OCI-LY1 (cell line): ENCODE measurements at regions not wholly inside any gene's neighbourhood (a gene's known extent, or its start where the extent isn't known, plus 50 kb on each side); places are given as distances from the start of the nearest gene placed in this dataset.

Experiments used
- H2AFZ ChIP-seq: fragments of 200-600 bp; sonication (generic), shearing (Covaris generic); 2 replicates; pipeline ENCODE4 v1.6.0; 2014; ENCODE audit warnings: antibody characterized with exemption, mild to moderate bottlenecking, low read length
- H3F3A ChIP-seq: fragments of 200-600 bp; sonication (generic), shearing (Covaris generic); 2 replicates; pipeline ENCODE4 v1.6.0; 2014; ENCODE audit warnings: mild to moderate bottlenecking, antibody characterized with exemption, low read length, moderate library complexity; ENCODE audit not compliant: insufficient read depth
- H3K27ac ChIP-seq: fragments of 200-600 bp; sonication (generic); 2 replicates; pipeline ENCODE4 v1.5.1; 2014; ENCODE audit warnings: low read length, mixed run types, mild to moderate bottlenecking, low read depth; ENCODE audit not compliant: poor library complexity, severe bottlenecking
- H3K27me3 ChIP-seq: fragments of 200-600 bp; sonication (generic); 2 replicates; pipeline ENCODE4 v1.6.0; 2014; ENCODE audit warnings: antibody characterized with exemption, mild to moderate bottlenecking, low read length, moderate library complexity; ENCODE audit not compliant: insufficient read depth
- H3K36me3 ChIP-seq: fragments of 200-600 bp; sonication (generic); 2 replicates; pipeline ENCODE4 v1.6.1; 2014; ENCODE audit warnings: mild to moderate bottlenecking, antibody characterized with exemption, low read length, moderate library complexity, mixed read lengths; ENCODE audit not compliant: insufficient read depth
- H3K4me1 ChIP-seq: fragments of 200-600 bp; sonication (generic); 2 replicates; pipeline ENCODE4 v1.5.1; 2014; ENCODE audit warnings: mild to moderate bottlenecking, low read length, moderate library complexity; ENCODE audit not compliant: insufficient read depth, severe bottlenecking
- H3K4me2 ChIP-seq: fragments of 200-600 bp; sonication (generic), shearing (Covaris generic); 2 replicates; pipeline ENCODE4 v1.6.1; 2014; ENCODE audit warnings: low read length
- H3K4me3 ChIP-seq: fragments of 200-600 bp; sonication (generic); 2 replicates; pipeline ENCODE4 v1.5.1; 2014; ENCODE audit warnings: low read length, low read depth, mild to moderate bottlenecking, mixed read lengths; ENCODE audit not compliant: poor library complexity, severe bottlenecking
- H3K79me2 ChIP-seq: fragments of 200-600 bp; shearing (Covaris generic); 2 replicates; pipeline ENCODE4 v1.6.1; 2016; ENCODE audit warnings: mixed run types, low read length, mixed read lengths; ENCODE audit not compliant: insufficient read depth
- H3K9ac ChIP-seq: fragments of 200-600 bp; sonication (generic), shearing (Covaris generic); 2 replicates; pipeline ENCODE4 v1.6.1; 2014; ENCODE audit warnings: mild to moderate bottlenecking, low read length, mixed read lengths
- H3K9me2 ChIP-seq: fragments of 200-600 bp; sonication (generic), shearing (Covaris generic); 2 replicates; pipeline ENCODE4 v1.6.1; 2014; ENCODE audit warnings: low read depth, mild to moderate bottlenecking, low read length, mixed read lengths
- H3K9me3 ChIP-seq: fragments of 200-600 bp; shearing (Covaris generic); 2 replicates; pipeline ENCODE4 v1.6.1; 2014; ENCODE audit warnings: low read length, mixed read lengths
- H4K20me1 ChIP-seq: fragments of 200-600 bp; sonication (generic), shearing (Covaris generic); 2 replicates; pipeline ENCODE4 v1.6.0; 2016; ENCODE audit warnings: mild to moderate bottlenecking, low read length; ENCODE audit not compliant: insufficient read depth
- CTCF ChIP-seq: fragments of 200-600 bp; sonication (generic), shearing (Covaris generic); IDR thresholded peaks from 2 replicates; pipeline ENCODE4 v1.5.1; 2017; ENCODE audit warnings: mild to moderate bottlenecking, antibody characterized with exemption, low read length, moderate library complexity, mixed read lengths
- EZH2 ChIP-seq: fragments of 200-600 bp; sonication (generic), shearing (Covaris generic); IDR thresholded peaks from 2 replicates; pipeline ENCODE4 v1.8.0; 2017; ENCODE audit warnings: borderline replicate concordance, mixed run types, mild to moderate bottlenecking, antibody characterized with exemption, low read length, moderate library complexity, mixed read lengths

GRCh38 chr16:5428932-5429331, 331.3 kb upstream of the EEF2KMT start:
- Histone ChIP-seq H3K36me3 (no peaks in the 10 kb centered on the region), H2AFZ (no peak overlapping the region)

GRCh38 chr16:5427571-5427970, 330.0 kb upstream of the EEF2KMT start:
- no peaks in the 10 kb centered on the region for H3K9me3 ChIP-seq
- H3K9ac ChIP-seq = no peak overlapping the region
- no peaks in the 10 kb centered on the region for H3K27me3 ChIP-seq
- H4K20me1 ChIP-seq = no peaks in the 10 kb centered on the region
- no peaks in the 10 kb centered on the region for H3K79me2 ChIP-seq
- no peak overlapping the region for H3K27ac ChIP-seq
- H3K4me2 ChIP-seq = no peak overlapping the region
- no peaks in the 10 kb centered on the region for H3K4me1 ChIP-seq
- H3F3A ChIP-seq = no peaks in the 10 kb centered on the region
- no peak overlapping the region for H2AFZ ChIP-seq
- no peaks in the 10 kb centered on the region for H3K36me3 ChIP-seq
- H3K4me3 ChIP-seq = no peak overlapping the region
- TF ChIP-seq CTCF (no peak), EZH2 (no peak)
- H3K9me2 ChIP-seq = no peaks in the 10 kb centered on the region

More at GRCh38 chr16:5428932-5429331, 331.3 kb upstream of the EEF2KMT start:
- no peaks in the 10 kb centered on the region for H3K27me3 ChIP-seq
- H3K79me2 ChIP-seq = no peaks in the 10 kb centered on the region
- H3K4me3 ChIP-seq = no peak overlapping the region
- H3K27ac ChIP-seq = no peak overlapping the region
- no peaks in the 10 kb centered on the region for H4K20me1 ChIP-seq
- H3K4me1 ChIP-seq = no peaks in the 10 kb centered on the region
- no peak overlapping the region for H3K9ac ChIP-seq
- no peaks in the 10 kb centered on the region for H3K9me3 ChIP-seq
- H3F3A ChIP-seq = no peaks in the 10 kb centered on the region
- no peak overlapping the region for H3K4me2 ChIP-seq
- no peak for TF ChIP-seq CTCF
- TF ChIP-seq EZH2 = no peak
- no peaks in the 10 kb centered on the region for H3K9me2 ChIP-seq

- Histone ChIP-seq H3K4me2 (no peak overlapping the region), H3K9ac (no peak overlapping the region), H3K4me1 (no peaks in the 10 kb centered on the region), H3K79me2 (no peaks in the 10 kb centered on the region), H3K9me2 (no peaks in the 10 kb centered on the region), H3K27me3 (no peaks in the 10 kb centered on the region), H2AFZ (no peak overlapping the region), H3K36me3 (no peaks in the 10 kb centered on the region), H3K9me3 (no peaks in the 10 kb centered on the region), H4K20me1 (no peaks in the 10 kb centered on the region), H3F3A (no peaks in the 10 kb centered on the region), H3K27ac (no peak overlapping the region), H3K4me3 (no peak overlapping the region)
- TF ChIP-seq EZH2 = no peak
- TF ChIP-seq CTCF = no peak
Measured at GRCh38 chr16:5422643-5423496, 325.3 kb upstream of the EEF2KMT start.
